CD14-positive monocyte (primary cell): ENCODE measurements at regions not wholly inside any gene's neighbourhood (a gene's known extent, or its start where the extent isn't known, plus 50 kb on each side); places are given as distances from the start of the nearest gene placed in this dataset.

ENCODE experiments used
- DNase-seq, 3 donors: peaks; one replicate each; pipeline ENCODE4 v3.0.0-alpha.2; 2011 to 2022
- H2AFZ ChIP-seq: 2 replicates; pipeline ENCODE4 v1.6.0; 2012; ENCODE audit warnings: mild to moderate bottlenecking, low read depth, low read length, inconsistent platforms; ENCODE audit not compliant: insufficient read depth, poor library complexity, severe bottlenecking
- H3K27ac ChIP-seq, 2 donors: 1 replicate in 1 of 2; 2 replicates in 1 of 2; pipeline ENCODE4 v1.5.1; 2012 to 2013; ENCODE audit warnings: low read length in 2 of 2, control low read depth in 1 of 2, inconsistent platforms in 1 of 2, low read depth in 1 of 2, mild to moderate bottlenecking in 1 of 2
- H3K27me3 ChIP-seq, 2 donors: one replicate each; pipeline versions ENCODE4 v1.6.0 to v1.6.1; 2011 to 2013; ENCODE audit warnings: low read length in 2 of 2; ENCODE audit not compliant: control insufficient read depth in 2 of 2, insufficient read depth in 2 of 2
- H3K36me3 ChIP-seq, 2 donors: replicated peaks in 1 of 2; 1 replicate in 1 of 2; 2 replicates in 1 of 2; pipeline versions ENCODE4 v1.5.1 to v1.6.1; 2012 to 2013; ENCODE audit warnings: low read length in 2 of 2, control low read depth in 1 of 2, inconsistent platforms in 1 of 2, mild to moderate bottlenecking in 1 of 2; ENCODE audit not compliant: insufficient read depth in 2 of 2, control insufficient read depth in 1 of 2
- H3K4me1 ChIP-seq, 2 donors: 1 replicate in 1 of 2; 2 replicates in 1 of 2; pipeline versions ENCODE4 v1.5.1 to v1.6.1; 2012 to 2013; ENCODE audit warnings: low read length in 2 of 2, control low read depth in 1 of 2, inconsistent platforms in 1 of 2, mild to moderate bottlenecking in 1 of 2, moderate library complexity in 1 of 2; ENCODE audit not compliant: insufficient read depth in 2 of 2, control insufficient read depth in 1 of 2
- H3K4me2 ChIP-seq: replicated peaks from 2 replicates; pipeline ENCODE3; 2012; ENCODE audit warnings: low read length, moderate library complexity, mild to moderate bottlenecking; ENCODE audit not compliant: poor library complexity, severe bottlenecking; ENCODE audit errors: extremely low read depth
- H3K4me3 ChIP-seq, 3 experiments: fragments of 200-600 bp in 1 of 3; sonication (generic) in 1 of 3; replicated peaks in 1 of 3; 1 replicate in 2 of 3; 2 replicates in 1 of 3; pipeline ENCODE4 v1.5.1; 2011 to 2013; ENCODE audit warnings: low read length in 3 of 3, mild to moderate bottlenecking in 3 of 3, control low read depth in 2 of 3, low read depth in 2 of 3, inconsistent platforms in 1 of 3, moderate library complexity in 1 of 3
- H3K79me2 ChIP-seq: 2 replicates; pipeline ENCODE4 v1.6.0; 2012; ENCODE audit warnings: mild to moderate bottlenecking, control low read depth, inconsistent platforms, low read length, moderate library complexity; ENCODE audit not compliant: insufficient read depth
- H3K9ac ChIP-seq: 2 replicates; pipeline ENCODE4 v1.6.0; 2017; ENCODE audit warnings: low read length, mild to moderate bottlenecking; ENCODE audit not compliant: insufficient read depth, poor library complexity, severe bottlenecking
- H3K9me3 ChIP-seq, 2 donors: replicated peaks in 1 of 2; 1 replicate in 1 of 2; 2 replicates in 1 of 2; pipeline versions ENCODE4 v1.5.1 to v1.6.1; 2012 to 2013; ENCODE audit warnings: low read length in 2 of 2, control low read depth in 1 of 2; ENCODE audit not compliant: control insufficient read depth in 1 of 2, insufficient read depth in 1 of 2
- H4K20me1 ChIP-seq: 2 replicates; pipeline ENCODE4 v1.6.0; 2012; ENCODE audit warnings: mild to moderate bottlenecking, low read length, control low read depth, moderate library complexity; ENCODE audit not compliant: insufficient read depth
- H3K27ac Mint-ChIP-seq, 7 donors: one replicate each; pipeline ENCODE4 v1.8.0; 2020; ENCODE audit warnings: mild to moderate bottlenecking in 7 of 7, mixed read lengths in 7 of 7, moderate library complexity in 6 of 7, inconsistent platforms in 2 of 7
- H3K27me3 Mint-ChIP-seq, 3 donors: one replicate each; pipeline ENCODE4 v1.8.0; 2021 to 2022; ENCODE audit warnings: low read depth in 3 of 3, mild to moderate bottlenecking in 3 of 3, mixed read lengths in 3 of 3, moderate library complexity in 3 of 3, inconsistent platforms in 1 of 3
- H3K36me3 Mint-ChIP-seq, 2 donors: one replicate each; pipeline ENCODE4 v1.8.0; 2020; ENCODE audit warnings: mixed read lengths in 2 of 2, inconsistent platforms in 1 of 2, mild to moderate bottlenecking in 1 of 2
- H3K4me1 Mint-ChIP-seq: one replicate; pipeline ENCODE4 v1.8.0; 2020; ENCODE audit warnings: mild to moderate bottlenecking, mixed read lengths
- H3K4me3 Mint-ChIP-seq, 2 donors: one replicate each; pipeline ENCODE4 v1.8.0; 2020; ENCODE audit warnings: mild to moderate bottlenecking in 2 of 2, mixed read lengths in 2 of 2, moderate library complexity in 1 of 2
- H3K9me3 Mint-ChIP-seq, 7 donors: one replicate each; pipeline ENCODE4 v1.8.0; 2020 to 2022; ENCODE audit warnings: mixed read lengths in 7 of 7, mild to moderate bottlenecking in 6 of 7, moderate library complexity in 6 of 7, inconsistent platforms in 2 of 7
- CTCF ChIP-seq: fragments of 200-600 bp; IDR thresholded peaks from one replicate; pipeline ENCODE4 v1.8.0; 2022; ENCODE audit warnings: antibody characterized with exemption, mild to moderate bottlenecking
- WGBS: methylation state at CpG from one replicate; pipeline ENCODE4 v1.1.5; 2013; ENCODE audit warnings: missing lambda C conversion rate; ENCODE audit not compliant: insufficient coverage; 5-methylcytosine and 5-hydroxymethylcytosine counted together
- intact Hi-C, 2 donors: fragments of 100-400 bp; cut with micrococcal nuclease; formaldehyde crosslinking; loops; one replicate each; pipeline versions ENCODE4 v1.15.0 to v1.15.1; 2023

- H3K4me3 Mint-ChIP-seq: no peak overlapping the region
- Histone ChIP-seq H3K36me3 (no peaks in the 10 kb centered on the region), H3K9ac (no peak overlapping the region), H4K20me1 (no peaks in the 10 kb centered on the region), H3K4me3 (no peak overlapping the region), H3K27me3 (no peaks in the 10 kb centered on the region), H3K9me3 (no peaks in the 10 kb centered on the region), H3K79me2 (no peaks in the 10 kb centered on the region), H2AFZ (no peak overlapping the region), H3K4me2 (no peak overlapping the region), H3K27ac (no peak overlapping the region), H3K4me1 (no peaks in the 10 kb centered on the region)
- H3K27ac Mint-ChIP-seq: no peak overlapping the region
- no CpG with 5 or more reads among the region's 1 CpG for WGBS
- peaks cover 0 to 1% (median 0%) of the 10 kb centered on the region in 3 donors for H3K27me3 Mint-ChIP-seq
- DNase-seq: no peak
- H3K4me1 Mint-ChIP-seq: no peaks in the 10 kb centered on the region
- intact Hi-C loops: loop anchor here in 1 of 2 donors (2.0 kb wide), 1 partner anchor 175 kb away; no protein-coding TSS in a partner anchor
- no peak for TF ChIP-seq CTCF
- H3K36me3 Mint-ChIP-seq: no peaks in the 10 kb centered on the region
- peaks cover 0 to 2% (median 0%) of the 10 kb centered on the region in 7 donors for H3K9me3 Mint-ChIP-seq
These were observed 148.1 kb upstream of the FAM3C start for GRCh38 chr7:121544238-121544637.

- no peaks in the 10 kb centered on the region for H3K79me2 ChIP-seq
- no peaks in the 10 kb centered on the region for H4K20me1 ChIP-seq
- H3K4me1 ChIP-seq: no peaks in the 10 kb centered on the region
- Mint-ChIP-seq H3K27me3 (peaks cover 0 to 1% (median 1%) of the 10 kb centered on the region in 3 donors), H3K9me3 (peaks cover 0 to 2% (median 0%) of the 10 kb centered on the region in 7 donors), H3K4me1 (no peaks in the 10 kb centered on the region), H3K27ac (no peak overlapping the region), H3K4me3 (no peak overlapping the region), H3K36me3 (no peaks in the 10 kb centered on the region)
- WGBS: 89% methylated on average over 1 of the region's 1 CpG
- H3K9me3 ChIP-seq: no peaks in the 10 kb centered on the region
- no peak for DNase-seq
- no peak overlapping the region for H2AFZ ChIP-seq
- no peak overlapping the region for H3K27ac ChIP-seq
- H3K27me3 ChIP-seq: no peaks in the 10 kb centered on the region
- no peak for TF ChIP-seq CTCF
- no peaks in the 10 kb centered on the region for H3K36me3 ChIP-seq
- no peak overlapping the region for H3K4me2 ChIP-seq
- H3K4me3 ChIP-seq: no peak overlapping the region
- intact Hi-C loops: no loop called here
- H3K9ac ChIP-seq: no peak overlapping the region
These were observed 145.3 kb upstream of the FAM3C start for GRCh38 chr7:121541457-121541856.
